Urothelium cell line (cell line): ENCODE measurements at regions not wholly inside any gene's neighbourhood (a gene's known extent, or its start where the extent isn't known, plus 50 kb on each side); places are given as distances from the start of the nearest gene placed in this dataset.
"Not testable (repeated sequence)": the region's sequence is repeated elsewhere in the genome, so short reads cannot be mapped to it uniquely, and the experiment has no call there.

ENCODE experiments used
- DNase-seq: peaks from one replicate; pipeline ENCODE4 v3.0.0; 2011; ENCODE audit warnings: low spot score, mixed read lengths
- FAIRE-seq: peaks from 2 replicates; lab custom pipeline; 2011; peaks lifted over from hg19 to GRCh38; lab: Jason Lieb, UNC

DNA sequence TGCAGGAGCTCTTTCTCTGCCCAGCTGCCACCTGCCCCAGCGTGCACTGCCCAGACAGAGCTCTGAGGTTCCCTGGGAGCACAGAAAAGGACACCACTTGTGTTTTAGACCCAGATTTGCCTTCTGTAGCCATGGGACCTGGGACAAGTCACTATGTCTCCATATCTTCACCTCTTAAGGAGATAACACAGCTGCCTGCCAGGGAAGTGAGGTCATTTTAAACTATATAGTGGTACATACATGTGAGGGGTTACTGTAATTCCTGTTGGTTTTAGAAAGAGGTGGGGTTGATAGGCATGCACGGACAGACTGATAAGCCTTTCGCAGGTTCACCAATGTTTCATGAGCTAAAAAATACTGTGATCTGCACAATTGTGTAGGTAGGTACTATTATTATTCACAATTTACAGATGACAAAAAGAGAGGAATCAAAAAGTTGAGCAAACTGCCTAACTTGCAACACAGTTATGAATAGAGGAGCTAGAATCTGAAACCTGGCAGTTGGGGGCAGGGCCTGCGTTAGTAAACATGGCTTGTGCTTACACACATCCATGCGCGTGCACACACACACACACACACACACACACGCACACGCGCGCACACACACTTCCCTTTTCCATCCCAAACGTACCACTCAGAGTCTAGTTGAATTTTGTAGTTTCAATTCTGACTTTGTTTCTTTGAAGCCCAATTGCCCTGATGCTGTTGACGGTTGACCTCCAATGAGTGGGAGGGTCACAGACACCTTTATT is 193.6 kb downstream of the FAM43A start:
- FAIRE-seq (no peak), DNase-seq (no peak)

DNA sequence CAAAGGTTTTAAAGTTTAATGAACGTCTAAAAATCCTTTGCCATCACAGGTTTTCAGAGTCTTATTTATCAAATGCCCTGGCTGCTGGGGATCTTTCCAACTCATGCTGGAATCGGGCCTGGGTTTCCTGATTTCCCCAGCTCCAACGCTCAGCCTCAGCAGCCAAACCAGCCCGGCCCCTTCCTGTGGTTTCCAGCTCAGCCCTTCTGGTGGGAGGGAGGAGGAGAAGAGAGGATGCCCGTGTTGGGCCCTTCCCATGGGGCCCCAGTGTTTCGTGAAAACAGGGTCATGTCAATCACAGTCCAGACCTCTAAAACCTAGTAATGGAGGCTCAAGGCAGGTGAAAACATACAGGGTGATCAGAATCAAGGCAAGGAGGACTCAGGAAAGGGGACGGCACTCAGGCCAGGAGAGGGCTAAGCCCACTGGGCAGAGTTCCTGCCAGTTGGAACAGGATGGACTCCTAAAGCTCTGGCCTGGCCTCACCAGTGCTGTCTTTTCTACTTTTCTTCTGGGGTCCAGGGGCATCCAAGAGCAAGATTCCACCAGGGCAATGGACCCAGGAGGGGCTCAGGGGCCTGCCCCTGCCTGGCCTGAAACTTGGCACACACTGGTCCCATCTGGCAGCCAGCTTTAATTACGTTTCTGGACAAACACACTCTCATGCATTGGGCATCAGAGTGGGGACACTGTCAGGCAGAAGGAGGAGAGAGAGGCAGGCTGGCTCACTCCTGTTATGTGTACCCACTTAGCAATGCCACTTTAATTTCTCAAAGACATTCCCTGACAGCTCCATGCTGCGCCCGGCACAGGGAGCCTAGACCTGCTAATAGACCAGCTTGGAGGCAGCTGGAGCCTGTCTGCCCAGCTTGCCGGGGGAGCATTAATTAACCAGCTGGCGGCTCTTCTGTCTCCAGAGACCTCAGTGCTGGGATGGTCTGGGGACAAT is 194.6 kb downstream of the FAM43A start:
- no peak for DNase-seq
- FAIRE-seq: no peak

DNA sequence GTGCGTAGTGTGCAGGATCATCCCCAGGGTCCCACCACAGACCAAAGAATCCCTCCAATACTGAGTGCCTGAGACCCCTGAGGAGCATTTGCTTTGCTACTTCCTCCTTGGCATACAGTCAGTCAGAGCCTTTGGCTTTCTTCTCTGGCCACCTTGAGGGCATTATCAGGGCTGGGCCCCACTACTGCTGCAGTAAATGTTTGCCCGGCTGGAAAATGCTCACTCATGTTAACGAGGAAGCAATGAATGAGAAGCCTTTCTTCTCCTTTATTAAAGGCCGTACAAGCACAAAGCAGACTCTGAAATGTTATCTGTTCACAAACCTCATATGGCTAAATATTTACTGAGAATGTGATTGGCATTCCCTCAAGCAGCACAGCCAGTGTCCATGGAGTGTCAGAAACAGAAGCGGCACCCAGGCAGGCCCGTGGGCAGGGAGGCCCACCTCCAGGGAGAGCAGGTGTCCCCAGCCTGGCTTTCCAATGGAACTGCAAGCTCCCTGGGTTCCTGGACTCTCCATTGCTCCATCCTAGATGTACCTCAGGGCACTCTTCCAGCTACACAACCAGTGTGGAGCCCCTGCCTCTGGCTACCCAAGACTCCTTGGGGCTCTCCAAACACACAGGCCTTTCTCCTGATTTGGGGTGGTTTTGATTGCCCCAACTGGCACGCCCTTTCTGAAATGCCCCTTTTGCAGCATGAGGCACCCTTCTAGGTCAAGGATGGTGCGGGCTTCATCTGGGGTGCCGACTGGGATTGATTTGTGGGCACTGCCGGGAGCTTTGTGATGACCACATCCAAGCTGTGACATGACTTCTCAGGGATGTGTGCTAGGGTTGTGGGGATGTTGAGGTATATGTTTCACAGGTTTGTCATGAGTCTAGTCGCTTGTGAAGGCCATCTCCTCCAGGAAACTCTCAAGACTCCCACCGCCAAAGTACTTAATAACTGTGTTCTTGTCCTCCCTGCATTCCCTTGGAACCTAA is 195.6 kb downstream of the FAM43A start:
- no peak for DNase-seq
- FAIRE-seq: no peak

DNA sequence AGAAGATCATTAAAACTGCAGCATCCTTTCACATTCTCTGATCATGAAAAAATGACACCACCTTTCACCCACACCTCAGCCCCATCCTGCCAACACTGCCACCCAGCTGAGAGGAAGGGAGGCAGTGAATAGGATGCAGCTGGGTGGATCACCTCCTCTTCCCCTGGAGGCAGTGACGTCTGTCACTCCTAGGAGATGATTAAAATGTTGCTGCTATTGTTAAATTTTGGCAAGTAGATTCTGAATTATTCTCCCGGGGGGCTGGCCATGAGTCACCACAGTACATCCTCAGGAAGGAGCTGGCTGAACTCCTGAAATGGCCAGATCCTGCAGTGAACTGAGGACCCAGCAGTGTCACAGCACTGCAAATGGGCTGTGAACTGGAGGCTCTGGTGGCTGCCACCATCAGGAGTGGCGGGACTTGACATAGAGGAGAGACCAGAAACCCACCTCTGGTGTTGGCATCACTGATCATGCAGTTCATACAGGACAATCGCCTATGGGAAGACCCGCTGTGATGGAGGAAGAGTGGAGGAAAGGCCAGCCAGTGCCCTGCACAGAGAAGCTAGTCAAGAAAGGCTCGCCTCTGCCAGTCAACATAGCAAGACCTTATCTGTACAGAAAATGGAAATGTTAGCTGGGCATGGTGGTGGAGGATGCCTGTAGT is 199.1 kb downstream of the FAM43A start:
- DNase-seq (no peak), FAIRE-seq (no peak)

GRCh38 chr3:194885766-194886165 is 200.1 kb downstream of the FAM43A start:
- DNase-seq: no peak
- no peak for FAIRE-seq

DNA sequence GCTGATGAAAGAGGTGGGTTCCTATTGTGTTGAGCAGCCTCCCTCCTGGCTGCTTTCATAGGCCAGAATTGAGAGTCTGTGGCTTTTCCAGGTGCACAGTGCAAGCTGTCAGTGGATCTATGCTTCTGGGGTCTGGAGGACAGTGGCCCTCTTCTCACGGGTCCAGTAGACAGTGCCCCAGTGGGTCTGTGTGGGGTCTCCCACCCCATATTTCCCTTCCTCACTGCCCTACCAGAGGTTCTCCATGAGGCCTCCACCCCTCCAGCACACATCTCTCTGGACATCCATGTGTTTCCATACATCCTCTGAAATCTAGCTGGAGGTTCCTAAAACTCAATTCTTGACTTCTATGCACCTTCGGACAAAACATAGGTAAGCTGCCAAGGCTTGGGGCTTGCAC is 201.2 kb downstream of the FAM43A start:
- DNase-seq: no peak
- FAIRE-seq: no peak

DNA sequence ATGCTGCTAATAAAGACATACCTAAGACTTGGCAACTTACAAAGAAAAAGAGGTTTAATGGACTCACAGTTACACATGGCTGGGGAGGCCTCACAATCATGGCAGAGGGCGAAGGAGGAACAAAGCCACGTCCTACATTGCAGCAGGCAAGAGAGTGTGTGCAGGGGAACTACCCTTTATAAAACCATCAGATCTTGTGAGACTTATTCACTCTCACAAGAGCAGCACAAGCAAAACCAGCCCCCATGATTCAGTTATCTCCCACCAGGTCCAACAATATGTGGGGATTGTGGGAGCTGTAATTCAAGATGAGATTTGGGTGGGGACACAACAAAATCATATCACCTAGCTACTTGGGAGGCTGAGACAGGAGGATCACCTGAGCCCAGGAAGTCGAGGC is 202.4 kb downstream of the FAM43A start:
- DNase-seq: not testable (repeated sequence)

GRCh38 chr3:194888916-194889315 is 203.2 kb downstream of the FAM43A start:
- DNase-seq: no peak
- no peak for FAIRE-seq

More for the DNA sequence above, 202.4 kb downstream of the FAM43A start:
- FAIRE-seq: not testable (repeated sequence)

DNA sequence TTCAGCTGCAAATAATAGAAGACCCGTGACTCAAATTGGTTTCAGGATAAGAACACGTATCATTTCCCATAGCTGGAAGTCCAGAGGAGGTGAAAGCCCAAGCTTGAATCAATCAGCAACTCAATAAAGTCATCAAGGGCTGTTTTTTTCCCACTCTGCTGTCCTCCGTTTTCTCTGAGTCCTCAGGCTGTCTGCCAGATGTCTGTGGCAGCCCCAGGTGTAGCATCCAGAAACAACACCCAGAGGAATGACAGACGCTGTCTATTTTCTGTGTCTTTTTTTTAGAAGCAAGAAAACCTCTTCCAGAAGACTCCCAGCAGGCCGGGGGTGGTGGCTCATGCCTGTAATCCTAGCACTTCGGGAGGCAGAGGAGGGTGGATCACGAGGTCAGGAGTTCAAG is 204.4 kb downstream of the FAM43A start:
- no peak for DNase-seq
- FAIRE-seq: no peak

DNA sequence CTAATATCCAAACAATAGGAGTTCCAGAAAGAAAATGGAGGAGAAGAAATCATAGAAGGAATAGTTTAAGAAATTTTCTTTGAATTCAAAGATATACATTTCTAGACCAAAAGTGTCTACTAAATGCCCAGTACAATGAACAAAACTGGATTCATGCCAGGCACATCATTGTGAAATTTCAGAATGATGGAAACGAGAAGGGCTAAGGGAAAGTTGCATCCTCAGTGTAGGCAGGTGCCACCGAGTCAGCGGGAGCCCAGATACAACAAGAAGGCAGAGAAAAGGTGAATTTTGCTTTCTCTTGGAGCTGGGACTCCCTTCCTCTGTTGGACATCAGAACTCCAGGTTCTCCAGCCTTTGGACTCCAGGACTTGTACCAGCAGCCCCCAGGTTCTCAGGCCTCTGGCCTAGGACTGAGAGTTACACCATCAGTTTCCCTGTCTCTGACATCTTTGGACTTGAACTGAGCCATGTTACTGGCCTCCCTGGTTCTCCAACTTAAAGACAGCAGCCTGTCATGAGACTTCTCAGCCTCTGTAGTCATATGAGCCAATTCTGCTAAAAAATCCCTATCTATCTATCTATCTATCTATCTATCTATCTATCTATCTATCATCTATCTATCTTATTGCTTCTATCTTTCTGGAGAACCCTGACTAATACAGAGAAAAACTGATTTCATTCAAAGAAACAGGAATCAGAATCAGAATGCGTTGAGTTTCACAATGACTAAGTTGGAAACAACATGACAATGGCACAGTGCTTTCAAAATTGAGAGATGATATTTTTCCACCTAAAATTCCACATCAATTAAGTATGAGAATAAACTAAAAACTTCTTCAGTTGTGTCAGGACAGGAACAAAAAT is 207.7 kb downstream of the FAM43A start:
- FAIRE-seq (no peak), DNase-seq (no peak)

DNA sequence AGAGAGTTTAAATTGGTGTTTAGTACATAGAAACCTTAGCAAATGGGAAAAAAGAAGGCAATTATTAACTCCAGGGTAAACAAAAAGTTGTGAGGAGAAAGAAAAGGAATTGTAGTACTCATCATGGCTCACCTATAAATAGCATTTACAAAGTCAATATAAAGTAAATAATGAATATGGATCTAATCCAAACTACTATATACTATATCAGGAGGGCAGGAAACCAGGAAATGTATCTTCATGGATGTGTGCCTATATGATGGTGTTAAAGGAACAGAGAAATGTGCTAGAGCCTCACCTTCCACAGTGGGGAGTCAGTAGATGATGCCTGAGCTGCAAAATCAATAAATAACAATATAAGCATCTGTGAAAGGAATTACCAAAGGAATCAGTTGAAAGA is 208.9 kb downstream of the FAM43A start:
- no peak for FAIRE-seq
- DNase-seq: no peak

GRCh38 chr3:194900854-194901522 is 215.3 kb downstream of the FAM43A start:
- FAIRE-seq: no peak
- no peak for DNase-seq

DNA sequence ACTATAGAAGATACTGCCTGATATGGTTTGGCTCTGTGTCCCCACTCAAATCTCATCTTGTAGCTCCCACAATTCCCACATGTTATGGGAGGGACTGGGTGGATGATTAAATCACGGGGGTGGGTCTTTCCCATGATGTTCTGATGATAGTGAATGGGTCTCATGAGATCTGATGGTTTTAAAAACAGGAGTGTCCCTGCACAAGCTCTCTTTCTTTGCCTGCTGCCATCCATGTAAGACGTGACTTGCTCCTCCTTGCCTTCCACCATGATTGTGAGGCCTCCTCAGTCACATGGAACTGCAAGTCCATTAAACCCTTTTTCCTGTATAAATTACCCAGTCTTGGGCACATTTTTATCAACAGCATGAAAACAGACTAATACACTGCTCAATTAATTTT is 217.8 kb downstream of the FAM43A start:
- not testable (repeated sequence) for DNase-seq, FAIRE-seq

DNA sequence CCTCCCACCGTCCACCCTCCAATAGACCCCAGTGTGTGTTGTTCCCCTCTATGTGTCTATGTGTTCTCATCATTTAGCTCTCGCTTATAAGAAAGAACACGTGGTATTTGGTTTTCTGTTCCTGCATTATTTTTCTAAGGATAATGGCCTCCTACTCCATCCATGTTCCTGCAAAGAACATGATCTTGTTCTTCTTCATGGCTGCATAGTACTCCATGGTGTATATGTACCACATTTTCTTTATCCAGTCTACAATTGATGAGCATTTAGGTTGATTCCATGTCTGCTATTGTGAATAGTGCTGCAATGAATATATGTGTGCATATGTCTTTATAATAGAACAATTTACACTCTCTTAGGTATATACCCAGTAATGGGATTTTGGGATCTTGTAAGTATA is 219.3 kb downstream of the FAM43A start:
- not testable (repeated sequence) for FAIRE-seq, DNase-seq

GRCh38 chr3:194905696-194906095 is 220.0 kb downstream of the FAM43A start:
- FAIRE-seq: no peak

DNA sequence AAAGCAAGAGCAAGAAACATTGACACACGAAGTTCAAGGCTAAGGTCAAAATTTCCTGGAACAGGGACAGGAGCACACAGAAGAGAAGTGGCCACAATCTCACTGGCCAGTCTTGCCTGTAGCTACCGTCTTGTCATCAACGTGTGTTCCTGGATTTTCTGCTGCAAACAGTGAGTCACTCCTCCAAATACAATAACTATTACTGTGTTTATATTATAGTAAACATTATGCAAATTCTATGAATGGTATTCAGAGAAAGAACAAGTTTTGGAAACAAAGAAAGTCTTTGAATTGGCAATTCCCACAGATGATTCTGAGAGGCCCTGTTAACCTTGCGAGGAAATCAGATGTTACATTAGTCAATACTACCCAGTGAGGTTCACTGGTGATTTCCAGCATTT is 220.5 kb downstream of the FAM43A start:
- FAIRE-seq (no peak), DNase-seq (no peak)

More at GRCh38 chr3:194905696-194906095, 220.0 kb downstream of the FAM43A start:
- no peak for DNase-seq

DNA sequence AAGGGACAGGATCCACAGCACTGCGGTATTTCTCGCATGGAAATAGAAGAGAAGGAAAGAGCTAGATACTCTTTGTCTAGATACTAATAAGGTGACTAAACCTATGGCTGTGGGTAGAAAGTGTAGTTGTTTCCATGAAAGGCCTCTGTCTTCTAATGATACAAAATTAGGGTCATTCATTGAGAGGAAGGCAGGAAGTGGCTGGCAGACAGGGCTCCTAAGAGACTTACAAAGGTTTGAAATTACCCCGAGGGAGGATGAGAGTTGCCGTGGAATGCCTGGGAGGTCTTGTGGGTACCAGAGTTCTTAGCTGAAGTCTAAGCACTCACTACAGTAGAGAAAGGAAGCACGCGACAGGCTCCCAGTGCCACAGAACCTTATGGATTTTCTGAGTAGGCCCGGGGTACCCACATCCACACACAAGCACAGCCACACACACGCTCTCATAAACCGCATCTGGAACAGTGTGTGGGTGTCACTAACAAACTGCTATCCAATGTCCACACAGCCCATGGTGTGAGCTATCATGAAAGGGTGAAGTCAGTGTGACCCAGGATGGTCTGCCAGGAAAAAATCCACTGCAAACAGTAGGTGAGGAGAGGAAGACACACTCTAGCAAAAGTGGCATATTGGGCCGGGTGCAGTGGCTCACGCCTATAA is 221.4 kb downstream of the FAM43A start:
- FAIRE-seq: no peak
- DNase-seq: no peak

DNA sequence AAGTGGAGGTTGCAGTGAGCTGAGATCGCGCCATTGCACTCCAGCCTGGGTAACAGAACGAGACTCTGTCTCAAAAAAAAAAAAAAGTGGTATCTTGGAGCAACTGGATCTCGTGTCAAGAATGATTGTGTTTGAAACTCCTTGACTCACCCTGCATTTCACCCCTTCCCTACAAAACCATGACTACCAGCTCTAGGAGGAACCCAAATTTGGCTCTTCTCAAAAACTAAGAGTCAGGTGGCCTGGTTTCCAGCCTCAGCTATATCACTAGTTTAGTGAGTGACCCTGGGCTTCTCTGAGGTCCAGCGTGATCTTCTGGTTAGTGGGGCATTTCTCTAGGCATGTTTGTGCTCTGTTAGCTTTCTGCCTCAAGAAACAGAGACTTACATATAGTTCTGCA is 222.1 kb downstream of the FAM43A start:
- no peak for DNase-seq
- FAIRE-seq: no peak
